ENCODE measurements at regions not wholly inside any gene's neighbourhood (a gene's known extent, or its start where the extent isn't known, plus 50 kb on each side); places are given as distances from the start of the nearest gene placed in this dataset.

- Histone ChIP-seq H3K9me3 (ENCODE audit: low read depth, low read length, poor library complexity, severe bottlenecking) (no peaks in the 10 kb centered on the region), H3K4me3 (ENCODE audit: low read depth, low read length, poor library complexity, severe bottlenecking) (no peak overlapping the region), H3K27ac (ENCODE audit: low read depth, low read length, poor library complexity, severe bottlenecking) (no peak overlapping the region), H3K27me3 (replicated peaks; ENCODE audit: insufficient read depth, low read depth, low read length, poor library complexity) (no peaks in the 10 kb centered on the region), H3K36me3 (ENCODE audit: insufficient read depth, low read length, poor library complexity, severe bottlenecking) (no peaks in the 10 kb centered on the region), H3K4me1 (ENCODE audit: insufficient read depth, low read length, poor library complexity, severe bottlenecking) (peaks cover 12% of the 10 kb centered on the region)
- CTCF ChIA-PET = no interaction called here
- no TSS peak for BruUV-seq (replicated peaks)
- POLR2A ChIA-PET (ENCODE audit: low non-redundant PET) = no interaction called here
- no peak for DNase-seq (ENCODE audit: low spot score)
- intact Hi-C loops (cut with micrococcal nuclease; ENCODE audit: unreplicated experiment) = no loop called here
- TF ChIP-seq EZH2 (IDR thresholded peaks at IDR 0.05; ENCODE audit: borderline replicate concordance, low read depth, low read length, poor library complexity, severe bottlenecking) = no peak
- TF ChIP-seq, protein P1, sequence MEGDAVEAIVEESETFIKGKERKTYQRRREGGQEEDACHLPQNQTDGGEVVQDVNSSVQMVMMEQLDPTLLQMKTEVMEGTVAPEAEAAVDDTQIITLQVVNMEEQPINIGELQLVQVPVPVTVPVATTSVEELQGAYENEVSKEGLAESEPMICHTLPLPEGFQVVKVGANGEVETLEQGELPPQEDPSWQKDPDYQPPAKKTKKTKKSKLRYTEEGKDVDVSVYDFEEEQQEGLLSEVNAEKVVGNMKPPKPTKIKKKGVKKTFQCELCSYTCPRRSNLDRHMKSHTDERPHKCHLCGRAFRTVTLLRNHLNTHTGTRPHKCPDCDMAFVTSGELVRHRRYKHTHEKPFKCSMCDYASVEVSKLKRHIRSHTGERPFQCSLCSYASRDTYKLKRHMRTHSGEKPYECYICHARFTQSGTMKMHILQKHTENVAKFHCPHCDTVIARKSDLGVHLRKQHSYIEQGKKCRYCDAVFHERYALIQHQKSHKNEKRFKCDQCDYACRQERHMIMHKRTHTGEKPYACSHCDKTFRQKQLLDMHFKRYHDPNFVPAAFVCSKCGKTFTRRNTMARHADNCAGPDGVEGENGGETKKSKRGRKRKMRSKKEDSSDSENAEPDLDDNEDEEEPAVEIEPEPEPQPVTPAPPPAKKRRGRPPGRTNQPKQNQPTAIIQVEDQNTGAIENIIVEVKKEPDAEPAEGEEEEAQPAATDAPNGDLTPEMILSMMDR (conservative IDR thresholded peaks at IDR 0.05; ENCODE audit: low read depth, low read length) = no peak
Measured at GRCh38 chr15:56837273-56837672, 81.2 kb upstream of the TCF12 start.

GRCh38 chr15:56835718-56836171, 82.7 kb upstream of the TCF12 start:
- CTCF ChIA-PET = no interaction called here

GRCh38 chr15:56832125-56832524, 86.3 kb upstream of the TCF12 start:
- Histone ChIP-seq H3K36me3 (ENCODE audit: insufficient read depth, low read length, poor library complexity, severe bottlenecking) (no peaks in the 10 kb centered on the region), H3K4me1 (ENCODE audit: insufficient read depth, low read length, poor library complexity, severe bottlenecking) (peaks cover 12% of the 10 kb centered on the region), H3K4me3 (ENCODE audit: low read depth, low read length, poor library complexity, severe bottlenecking) (no peak overlapping the region), H3K9me3 (ENCODE audit: low read depth, low read length, poor library complexity, severe bottlenecking) (no peaks in the 10 kb centered on the region), H3K27me3 (replicated peaks; ENCODE audit: insufficient read depth, low read depth, low read length, poor library complexity) (no peaks in the 10 kb centered on the region), H3K27ac (ENCODE audit: low read depth, low read length, poor library complexity, severe bottlenecking) (no peak overlapping the region)
- BruUV-seq (replicated peaks) = no TSS peak
- POLR2A ChIA-PET (ENCODE audit: low non-redundant PET) = no interaction called here
- no peak for DNase-seq (ENCODE audit: low spot score)
- intact Hi-C loops (cut with micrococcal nuclease; ENCODE audit: unreplicated experiment) = no loop called here
- TF ChIP-seq, protein P1 (conservative IDR thresholded peaks at IDR 0.05; ENCODE audit: low read depth, low read length) = no peak
- no peak for TF ChIP-seq EZH2 (IDR thresholded peaks at IDR 0.05; ENCODE audit: borderline replicate concordance, low read depth, low read length, poor library complexity, severe bottlenecking)
- CTCF ChIA-PET = no interaction called here

More at GRCh38 chr15:56835718-56836171, 82.7 kb upstream of the TCF12 start:
- no TSS peak for BruUV-seq (replicated peaks)
- Histone ChIP-seq H3K36me3 (ENCODE audit: insufficient read depth, low read length, poor library complexity, severe bottlenecking) (no peaks in the 10 kb centered on the region), H3K27me3 (replicated peaks; ENCODE audit: insufficient read depth, low read depth, low read length, poor library complexity) (no peaks in the 10 kb centered on the region), H3K4me1 (ENCODE audit: insufficient read depth, low read length, poor library complexity, severe bottlenecking) (peaks cover 12% of the 10 kb centered on the region), H3K4me3 (ENCODE audit: low read depth, low read length, poor library complexity, severe bottlenecking) (no peak overlapping the region), H3K9me3 (ENCODE audit: low read depth, low read length, poor library complexity, severe bottlenecking) (no peaks in the 10 kb centered on the region), H3K27ac (ENCODE audit: low read depth, low read length, poor library complexity, severe bottlenecking) (no peak overlapping the region)
- peak; percentile 47 for DNase-seq (ENCODE audit: low spot score)
- POLR2A ChIA-PET (ENCODE audit: low non-redundant PET) = no interaction called here
- intact Hi-C loops (cut with micrococcal nuclease; ENCODE audit: unreplicated experiment) = no loop called here
- TF ChIP-seq EZH2 (IDR thresholded peaks at IDR 0.05; ENCODE audit: borderline replicate concordance, low read depth, low read length, poor library complexity, severe bottlenecking) = no peak
- TF ChIP-seq, protein P1 (conservative IDR thresholded peaks at IDR 0.05; ENCODE audit: low read depth, low read length) = no peak
